HEK293 (cell line): ENCODE measurements at regions not wholly inside any gene's neighbourhood (a gene's known extent, or its start where the extent isn't known, plus 50 kb on each side); places are given as distances from the start of the nearest gene placed in this dataset.
"Not testable (repeated sequence)": the region's sequence is repeated elsewhere in the genome, so short reads cannot be mapped to it uniquely, and the experiment has no call there.

Experiments
- CTCF ChIA-PET: fragments of 350-600 bp; formaldehyde crosslinking; extraction: SDS; loops from one replicate; lab custom pipeline; 2021; ENCODE audit warnings: antibody characterized with exemption; lab: Yijun Ruan, JAX
- POLR2A ChIA-PET: fragments of 300-600 bp; formaldehyde crosslinking; extraction: SDS; loops from one replicate; lab custom pipeline; 2020; ENCODE audit warnings: antibody characterized with exemption, inconsistent platforms; lab: Yijun Ruan, JAX
- H3K27ac ChIP-seq: fragments of 200-500 bp; sonication (Bioruptor generic); 2 replicates; pipeline ENCODE4 v1.5.1; 2014; ENCODE audit warnings: low read depth, low read length, control low read depth, inconsistent platforms; ENCODE audit errors: extremely low read depth
- H3K36me3 ChIP-seq, 2 experiments: fragments of 200-500 bp in 1 of 2; sonication (Bioruptor generic) in 1 of 2; 1 replicate in 1 of 2; 2 replicates in 1 of 2; pipeline ENCODE4 v1.5.1; 2014 to 2017; ENCODE audit warnings: inconsistent platforms in 2 of 2, low read length in 2 of 2; ENCODE audit not compliant: control insufficient read depth in 2 of 2, insufficient read depth in 1 of 2
- H3K4me1 ChIP-seq: fragments of 200-500 bp; sonication (Bioruptor generic); 2 replicates; pipeline ENCODE4 v1.5.1; 2014; ENCODE audit warnings: mild to moderate bottlenecking, low read length, inconsistent platforms; ENCODE audit not compliant: control insufficient read depth, insufficient read depth
- H3K4me3 ChIP-seq: 2 replicates; pipeline ENCODE4 v1.5.1; 2011; ENCODE audit warnings: low read depth, mild to moderate bottlenecking, control low read depth, low read length, moderate library complexity
- H3K9me3 ChIP-seq: fragments of 200-500 bp; sonication (Bioruptor generic); 2 replicates; pipeline ENCODE4 v1.5.1; 2014; ENCODE audit warnings: low read depth, low read length, inconsistent platforms; ENCODE audit not compliant: control insufficient read depth, insufficient read depth
- BCL11A ChIP-seq: fragments of 450-650 bp; formaldehyde crosslinking; IDR thresholded peaks from 2 replicates; pipeline ENCODE4 v1.5.1; 2016; ENCODE audit warnings: low read depth, missing biosample characterization, missing genetic modification characterization
- BCL11B ChIP-seq: fragments of 450-650 bp; formaldehyde crosslinking; IDR thresholded peaks from 2 replicates; pipeline ENCODE4 v1.5.1; 2016; ENCODE audit warnings: low read depth, missing biosample characterization, missing genetic modification characterization
- BCL6B ChIP-seq: fragments of 450-650 bp; formaldehyde crosslinking; IDR thresholded peaks from 2 replicates; pipeline ENCODE4 v1.5.1; 2017; ENCODE audit warnings: missing biosample characterization, missing genetic modification characterization
- IKZF3 ChIP-seq: fragments of 450-650 bp; IDR thresholded peaks from 2 replicates; pipeline ENCODE4 v1.5.0; 2018; ENCODE audit warnings: missing biosample characterization, mild to moderate bottlenecking, missing genetic modification characterization, moderate library complexity
- MEIS1 ChIP-seq: sonication (generic); formaldehyde crosslinking; IDR thresholded peaks from 2 replicates; pipeline ENCODE4 v1.8.1; 2022; ENCODE audit warnings: missing genetic modification reagents, mild to moderate bottlenecking, borderline replicate concordance
- SETDB1 ChIP-seq: IDR thresholded peaks from one replicate; pipeline ENCODE4 v1.6.1; 2017; ENCODE audit warnings: mild to moderate bottlenecking, low read length, moderate library complexity, mixed read lengths; ENCODE audit not compliant: insufficient read length
- TRIM28 ChIP-seq: IDR thresholded peaks from 2 replicates; pipeline ENCODE4 v1.6.1; 2011; ENCODE audit warnings: low read length, control low read depth, borderline replicate concordance
- ZEB2 ChIP-seq: fragments of 450-650 bp; formaldehyde crosslinking; IDR thresholded peaks from 2 replicates; pipeline ENCODE4 v1.5.1; 2016; ENCODE audit warnings: missing biosample characterization, missing genetic modification characterization
- ZIC2 ChIP-seq: fragments of 450-650 bp; formaldehyde crosslinking; IDR thresholded peaks from 2 replicates; pipeline ENCODE4 v1.5.1; 2016; ENCODE audit warnings: missing biosample characterization, missing genetic modification characterization
- ZNF10 ChIP-seq: fragments of 450-650 bp; formaldehyde crosslinking; IDR thresholded peaks from 2 replicates; pipeline ENCODE4 v1.5.1; 2017; ENCODE audit warnings: missing biosample characterization, missing genetic modification characterization
- ZNF112 ChIP-seq: fragments of 450-650 bp; formaldehyde crosslinking; IDR thresholded peaks from 2 replicates; pipeline ENCODE4 v1.5.0; 2017; ENCODE audit warnings: missing biosample characterization, missing genetic modification characterization
- ZNF138 ChIP-seq: fragments of 450-650 bp; formaldehyde crosslinking; IDR thresholded peaks from 2 replicates; pipeline ENCODE4 v1.5.1; 2016; ENCODE audit warnings: missing biosample characterization, missing genetic modification characterization, borderline replicate concordance
- ZNF157 ChIP-seq: fragments of 450-650 bp; formaldehyde crosslinking; IDR thresholded peaks from 2 replicates; pipeline ENCODE4 v1.5.1; 2016; ENCODE audit warnings: missing biosample characterization, missing genetic modification characterization
- ZNF280D ChIP-seq: fragments of 450-650 bp; formaldehyde crosslinking; IDR thresholded peaks from 2 replicates; pipeline ENCODE4 v1.5.1; 2016; ENCODE audit warnings: missing biosample characterization, missing genetic modification characterization
- ZNF302 ChIP-seq: fragments of 450-650 bp; formaldehyde crosslinking; IDR thresholded peaks from 2 replicates; pipeline ENCODE4 v1.5.1; 2016; ENCODE audit warnings: missing biosample characterization, missing genetic modification characterization, low read depth
- ZNF366 ChIP-seq: fragments of 450-650 bp; formaldehyde crosslinking; conservative IDR thresholded peaks from 2 replicates; pipeline ENCODE4 v1.5.1; 2016; ENCODE audit warnings: missing biosample characterization, missing genetic modification characterization
- ZNF391 ChIP-seq: fragments of 450-650 bp; formaldehyde crosslinking; IDR thresholded peaks from 2 replicates; pipeline ENCODE4 v1.5.1; 2016; ENCODE audit warnings: low read depth, missing biosample characterization, missing genetic modification characterization, borderline replicate concordance
- ZNF433 ChIP-seq: fragments of 450-650 bp; formaldehyde crosslinking; IDR thresholded peaks from 2 replicates; pipeline ENCODE4 v1.5.1; 2016; ENCODE audit warnings: missing biosample characterization, missing genetic modification characterization, low read depth
- ZNF48 ChIP-seq: fragments of 450-650 bp; formaldehyde crosslinking; IDR thresholded peaks from 2 replicates; pipeline ENCODE4 v1.5.1; 2016; ENCODE audit warnings: missing biosample characterization, missing genetic modification characterization
- ZNF544 ChIP-seq: fragments of 450-650 bp; formaldehyde crosslinking; IDR thresholded peaks from 2 replicates; pipeline ENCODE4 v1.5.0; 2017; ENCODE audit warnings: missing biosample characterization, missing genetic modification characterization
- ZNF571 ChIP-seq: fragments of 450-650 bp; formaldehyde crosslinking; IDR thresholded peaks from 2 replicates; pipeline ENCODE4 v1.5.0; 2017; ENCODE audit warnings: missing biosample characterization, missing genetic modification characterization
- ZNF585B ChIP-seq: fragments of 450-650 bp; formaldehyde crosslinking; IDR thresholded peaks from 2 replicates; pipeline ENCODE4 v1.5.1; 2016; ENCODE audit warnings: missing biosample characterization, missing genetic modification characterization
- ZNF660 ChIP-seq: fragments of 450-650 bp; IDR thresholded peaks from 2 replicates; pipeline ENCODE4 v1.5.1; 2018; ENCODE audit warnings: missing biosample characterization, mild to moderate bottlenecking, missing genetic modification characterization
- ZNF785 ChIP-seq: fragments of 450-650 bp; formaldehyde crosslinking; IDR thresholded peaks from 2 replicates; pipeline ENCODE4 v1.5.1; 2016; ENCODE audit warnings: missing biosample characterization, missing genetic modification characterization
- ZNF792 ChIP-seq: fragments of 450-650 bp; formaldehyde crosslinking; IDR thresholded peaks from 2 replicates; pipeline ENCODE4 v1.5.1; 2016; ENCODE audit warnings: missing biosample characterization, missing genetic modification characterization

- POLR2A ChIA-PET = no interaction called here
- H3K27ac ChIP-seq = no peak overlapping the region
- H3K9me3 ChIP-seq = no peaks in the 10 kb centered on the region
- no peak for TF ChIP-seq ZNF544
- no peak for TF ChIP-seq ZNF785
- TF ChIP-seq BCL6B (tag by site-specific recombination) = no peak
- no peak for TF ChIP-seq ZNF112
- TF ChIP-seq ZEB2 (tag by site-specific recombination) = no peak
- TF ChIP-seq TRIM28 = no peak
- TF ChIP-seq ZNF48 (tag by site-specific recombination) = no peak
- no peak for TF ChIP-seq ZNF571 (tag by site-specific recombination)
- TF ChIP-seq IKZF3 (tag by site-specific recombination) = no peak
- TF ChIP-seq BCL11A (tag by site-specific recombination) = no peak
- TF ChIP-seq ZNF660 (tag by site-specific recombination) = no peak
- no peak for TF ChIP-seq ZIC2
- TF ChIP-seq ZNF280D (tag by site-specific recombination) = no peak
- no peak for TF ChIP-seq BCL11B (tag by site-specific recombination)
- TF ChIP-seq ZNF10 (tag by site-specific recombination) = no peak
- TF ChIP-seq, all 188 proteins: peak for 0
- Histone ChIP-seq H3K4me1 (no peaks in the 10 kb centered on the region), H3K36me3 (no peaks in the 10 kb centered on the region), H3K4me3 (no peak overlapping the region)
- CTCF ChIA-PET = interaction anchor here (0.7 kb wide), 1 partner anchor 10 kb away, joined by 3 read pairs; no protein-coding TSS in a partner anchor
Observed at GRCh38 chr2:116787848-116788247, 1026.6 kb upstream of the DDX18 start.

- ChIA-PET CTCF (no interaction called here), POLR2A (no interaction called here)
- no peaks in the 10 kb centered on the region for H3K36me3 ChIP-seq
- no peaks in the 10 kb centered on the region for H3K4me1 ChIP-seq
- H3K4me3 ChIP-seq = no peak overlapping the region
- H3K27ac ChIP-seq = no peak overlapping the region
- TF ChIP-seq ZNF792 (tag by site-specific recombination) = no peak
- peak; percentile 60 for TF ChIP-seq SETDB1
- TF ChIP-seq ZNF366 (tag by site-specific recombination) = no peak
- peak; percentile 84 for TF ChIP-seq ZNF585B (tag by site-specific recombination)
- TF ChIP-seq TRIM28 = peak; percentile 75; the same call in 1 of the 2 replicates
- H3K9me3 ChIP-seq = no peaks in the 10 kb centered on the region
Observed at GRCh38 chr2:116802671-116803070, 1011.8 kb upstream of the DDX18 start.

- CTCF ChIA-PET = no interaction called here
- Histone ChIP-seq H3K36me3 (no peaks in the 10 kb centered on the region), H3K4me3 (no peak overlapping the region), H3K4me1 (no peaks in the 10 kb centered on the region), H3K27ac (no peak overlapping the region), H3K9me3 (no peaks in the 10 kb centered on the region)
- no peak for TF ChIP-seq MEIS1
- no peak for TF ChIP-seq ZNF433
- no peak for TF ChIP-seq ZNF302 (tag by site-specific recombination)
- TF ChIP-seq ZNF138 (tag by site-specific recombination) = no peak
- TF ChIP-seq ZNF391 (tag by site-specific recombination) = no peak
- TF ChIP-seq ZNF157 = no peak
- POLR2A ChIA-PET = no interaction called here
Observed at GRCh38 chr2:116804901-116805300, 1009.6 kb upstream of the DDX18 start.

- H3K4me3 ChIP-seq, H3K27ac ChIP-seq, CTCF ChIA-PET, H3K36me3 ChIP-seq, H3K4me1 ChIP-seq, POLR2A ChIA-PET, H3K9me3 ChIP-seq: not testable (repeated sequence)
Observed at GRCh38 chr2:116806505-116806904, 1008.0 kb upstream of the DDX18 start.
